Mononuclear cell (primary cell): ENCODE measurements at regions not wholly inside any gene's neighbourhood (a gene's known extent, or its start where the extent isn't known, plus 50 kb on each side); places are given as distances from the start of the nearest gene placed in this dataset.
"Not testable (repeated sequence)": the region's sequence is repeated elsewhere in the genome, so short reads cannot be mapped to it uniquely, and the experiment has no call there.

Experiments
- H3K27me3 ChIP-seq: 2 replicates; pipeline ENCODE4 v1.6.0; 2011; ENCODE audit warnings: low read length, control low read depth; ENCODE audit not compliant: insufficient read depth
- H3K4me1 ChIP-seq: 2 replicates; pipeline ENCODE4 v1.5.1; 2011; ENCODE audit warnings: mild to moderate bottlenecking, low read length, control low read depth; ENCODE audit not compliant: insufficient read depth
- H3K4me3 ChIP-seq: 2 replicates; pipeline ENCODE4 v1.5.1; 2011; ENCODE audit warnings: mild to moderate bottlenecking, low read length, moderate library complexity
- H3K9me3 ChIP-seq: 2 replicates; pipeline ENCODE4 v1.5.1; 2011; ENCODE audit warnings: low read depth, mild to moderate bottlenecking, control low read depth, low read length

DNA sequence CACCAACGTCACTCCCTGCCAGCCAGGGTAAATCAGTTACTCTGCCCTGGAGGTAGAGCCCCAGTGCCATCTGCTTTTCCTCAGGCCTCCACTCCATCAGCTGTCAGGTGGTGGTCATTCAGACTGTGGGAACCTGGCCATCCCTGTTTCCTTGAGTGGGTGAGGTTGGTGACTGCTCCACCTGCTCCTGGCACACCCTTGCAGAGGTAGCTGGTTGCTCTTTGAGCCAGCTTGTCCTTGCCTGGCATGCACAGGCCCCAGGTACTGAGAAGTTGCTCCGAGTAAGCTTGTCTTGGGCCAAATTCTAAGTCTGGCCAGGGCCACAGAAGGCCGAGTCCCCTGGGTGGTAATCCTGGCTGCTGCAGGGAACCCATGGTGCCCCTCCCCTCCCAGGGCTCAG is 248.3 kb downstream of the CWH43 start:
- not testable (repeated sequence) for H3K4me1 ChIP-seq, H3K9me3 ChIP-seq, H3K4me3 ChIP-seq, H3K27me3 ChIP-seq

DNA sequence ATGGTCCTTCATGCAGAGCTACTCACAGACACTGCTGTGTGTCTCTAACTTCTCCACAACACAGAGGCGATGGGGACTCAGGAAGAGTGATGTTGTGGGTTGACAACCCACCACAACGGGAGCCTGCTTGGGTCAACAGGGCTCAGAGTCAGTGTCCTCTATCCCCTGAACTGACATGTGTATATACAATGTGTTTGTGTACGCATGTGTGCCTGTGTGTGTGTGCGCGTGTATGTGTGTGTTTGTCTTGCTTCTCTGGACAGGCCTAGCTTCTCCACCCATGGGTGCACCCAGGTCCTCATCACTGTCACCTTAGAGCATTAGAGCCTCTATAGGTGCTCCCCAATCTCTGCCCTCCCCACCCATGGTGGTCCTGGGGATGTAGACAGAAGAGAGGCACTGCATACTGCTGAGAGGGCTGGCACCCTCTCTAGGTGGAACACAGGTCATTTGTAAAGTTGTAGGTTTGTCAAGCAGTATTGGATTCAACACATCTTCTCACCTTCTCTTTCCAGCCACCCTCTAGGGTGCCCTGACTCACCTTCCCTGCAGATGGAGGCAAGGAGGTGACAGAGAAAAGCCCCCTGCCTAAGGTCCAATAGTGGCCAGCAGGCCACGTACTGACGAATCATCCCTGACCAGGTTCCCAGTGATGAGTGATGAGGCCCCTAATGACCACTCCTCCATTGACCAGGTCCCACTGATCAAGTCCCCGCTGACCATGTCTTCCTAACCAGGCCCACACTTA is 249.5 kb downstream of the CWH43 start:
- H3K27me3 ChIP-seq, H3K4me3 ChIP-seq, H3K4me1 ChIP-seq, H3K9me3 ChIP-seq: not testable (repeated sequence)

DNA sequence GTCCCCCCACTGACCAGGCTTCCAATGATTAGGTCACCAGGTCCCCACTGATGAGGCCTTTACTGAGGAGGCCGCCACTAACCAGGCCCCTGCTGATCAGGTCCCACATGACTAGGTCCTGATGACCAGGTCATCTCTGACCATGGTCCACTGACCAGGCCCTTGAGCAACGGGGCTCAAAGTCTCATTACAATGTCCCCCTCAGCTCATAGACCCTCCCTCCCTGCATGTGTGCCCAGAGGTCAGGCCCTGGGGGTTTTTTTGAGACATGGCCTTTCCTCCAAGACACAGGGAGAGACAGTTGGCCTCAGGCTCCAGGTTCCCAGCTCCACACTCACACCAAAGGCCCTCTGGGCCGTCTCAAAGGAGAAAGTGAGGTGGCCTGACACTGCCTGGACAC is 250.4 kb downstream of the CWH43 start:
- not testable (repeated sequence) for H3K4me1 ChIP-seq, H3K27me3 ChIP-seq, H3K4me3 ChIP-seq, H3K9me3 ChIP-seq

DNA sequence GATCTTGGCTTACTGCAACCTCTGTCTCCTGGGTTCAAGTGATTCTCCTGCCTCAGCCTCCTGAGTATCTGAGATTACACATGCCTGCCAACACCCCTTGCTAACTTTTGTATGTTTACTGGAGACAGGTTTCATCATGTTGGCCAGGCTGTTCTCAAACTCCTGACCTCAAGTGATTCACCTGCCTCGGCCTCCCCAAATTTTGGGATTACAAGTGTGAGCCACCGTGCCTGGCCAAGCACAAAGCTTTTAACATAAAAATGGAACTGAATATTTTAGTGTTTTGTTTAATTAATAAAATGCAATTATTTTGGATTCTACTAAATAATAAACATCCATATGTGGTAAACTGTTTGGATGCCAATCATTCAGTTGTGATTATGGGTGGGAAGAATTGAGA is 255.2 kb downstream of the CWH43 start:
- H3K9me3 ChIP-seq, H3K4me1 ChIP-seq, H3K4me3 ChIP-seq, H3K27me3 ChIP-seq: not testable (repeated sequence)

DNA sequence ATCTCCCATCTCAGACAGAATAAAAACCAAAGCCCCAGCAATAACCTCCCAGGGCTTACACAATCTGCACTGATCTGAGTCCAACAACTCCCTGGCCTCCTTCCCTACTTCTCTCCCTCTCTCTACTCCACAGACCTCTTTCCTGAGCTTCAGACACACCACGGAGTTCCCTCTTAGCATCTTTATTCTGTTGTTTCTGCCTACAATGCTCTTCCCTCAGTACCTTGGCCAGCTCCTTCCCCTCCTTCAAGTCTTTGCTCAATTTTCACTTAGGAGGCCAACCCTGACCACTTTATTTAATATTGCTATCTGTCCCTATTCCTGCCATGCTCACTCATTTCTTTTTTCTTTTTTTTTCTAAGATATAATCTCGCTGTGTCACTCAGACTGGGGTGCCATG is 276.7 kb downstream of the CWH43 start:
- not testable (repeated sequence) for H3K9me3 ChIP-seq, H3K4me3 ChIP-seq, H3K27me3 ChIP-seq, H3K4me1 ChIP-seq

DNA sequence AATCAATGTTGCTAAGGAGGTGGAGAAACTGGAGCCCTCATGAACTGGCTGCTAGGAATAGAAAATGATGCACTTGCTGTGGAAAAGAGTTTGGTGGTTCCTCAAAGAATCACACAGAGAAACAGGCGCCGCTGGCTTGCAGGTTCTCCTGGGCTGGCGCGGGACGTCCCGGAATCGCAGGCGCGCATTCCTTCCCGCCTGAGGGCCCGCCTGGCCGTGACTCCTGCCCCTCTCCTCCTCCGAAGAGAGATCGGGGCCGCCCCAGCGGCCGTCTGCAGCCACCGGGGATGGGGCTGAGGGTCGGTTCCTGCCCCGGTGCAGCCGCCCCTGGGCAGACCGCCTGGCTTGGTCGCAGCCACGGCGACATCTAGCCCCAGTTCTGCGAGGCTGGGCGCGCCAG is 284.4 kb downstream of the CWH43 start:
- H3K4me1 ChIP-seq, H3K27me3 ChIP-seq, H3K9me3 ChIP-seq, H3K4me3 ChIP-seq: not testable (repeated sequence)

DNA sequence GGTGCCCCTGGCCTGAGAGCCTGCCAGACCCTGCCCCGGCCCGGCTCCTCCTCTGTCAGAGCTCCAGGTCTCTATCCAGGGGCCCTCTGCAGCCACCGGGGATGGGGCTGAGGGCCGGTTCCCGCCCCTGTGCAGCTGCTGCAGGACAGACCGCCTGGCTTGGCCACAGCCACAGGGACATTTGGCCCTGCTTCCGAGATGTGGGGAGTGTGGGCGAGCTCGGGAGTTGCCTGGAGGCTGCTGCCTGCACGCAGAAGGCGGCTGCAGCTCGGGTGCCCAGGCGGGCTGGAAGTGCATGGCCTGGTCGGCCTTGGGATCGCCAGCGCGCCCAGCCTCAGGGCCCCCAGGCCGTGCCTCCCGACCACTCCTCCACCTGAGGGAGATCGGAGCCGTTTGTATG is 284.8 kb downstream of the CWH43 start:
- H3K27me3 ChIP-seq, H3K4me3 ChIP-seq, H3K9me3 ChIP-seq, H3K4me1 ChIP-seq: not testable (repeated sequence)

DNA sequence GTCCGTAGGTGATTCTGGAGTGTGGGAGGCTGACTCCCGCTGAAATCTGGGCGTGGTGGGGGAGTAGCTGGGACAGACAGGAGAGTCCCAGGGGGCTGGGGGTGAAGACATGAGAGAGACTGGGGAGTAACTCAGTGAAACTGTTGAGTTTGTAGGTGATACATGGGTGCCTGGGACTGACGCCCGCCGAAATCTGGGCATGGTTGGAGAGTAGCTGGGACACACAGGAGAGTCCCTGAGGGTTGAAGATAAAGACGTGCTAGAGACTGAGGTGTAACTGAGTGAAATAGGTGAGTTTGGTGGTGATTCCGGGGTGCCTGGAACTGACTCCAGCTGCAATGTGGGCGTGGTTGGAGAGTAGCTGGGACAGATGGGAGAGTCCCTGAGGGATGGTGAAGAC is 299.8 kb downstream of the CWH43 start:
- H3K9me3 ChIP-seq, H3K27me3 ChIP-seq, H3K4me3 ChIP-seq, H3K4me1 ChIP-seq: not testable (repeated sequence)

DNA sequence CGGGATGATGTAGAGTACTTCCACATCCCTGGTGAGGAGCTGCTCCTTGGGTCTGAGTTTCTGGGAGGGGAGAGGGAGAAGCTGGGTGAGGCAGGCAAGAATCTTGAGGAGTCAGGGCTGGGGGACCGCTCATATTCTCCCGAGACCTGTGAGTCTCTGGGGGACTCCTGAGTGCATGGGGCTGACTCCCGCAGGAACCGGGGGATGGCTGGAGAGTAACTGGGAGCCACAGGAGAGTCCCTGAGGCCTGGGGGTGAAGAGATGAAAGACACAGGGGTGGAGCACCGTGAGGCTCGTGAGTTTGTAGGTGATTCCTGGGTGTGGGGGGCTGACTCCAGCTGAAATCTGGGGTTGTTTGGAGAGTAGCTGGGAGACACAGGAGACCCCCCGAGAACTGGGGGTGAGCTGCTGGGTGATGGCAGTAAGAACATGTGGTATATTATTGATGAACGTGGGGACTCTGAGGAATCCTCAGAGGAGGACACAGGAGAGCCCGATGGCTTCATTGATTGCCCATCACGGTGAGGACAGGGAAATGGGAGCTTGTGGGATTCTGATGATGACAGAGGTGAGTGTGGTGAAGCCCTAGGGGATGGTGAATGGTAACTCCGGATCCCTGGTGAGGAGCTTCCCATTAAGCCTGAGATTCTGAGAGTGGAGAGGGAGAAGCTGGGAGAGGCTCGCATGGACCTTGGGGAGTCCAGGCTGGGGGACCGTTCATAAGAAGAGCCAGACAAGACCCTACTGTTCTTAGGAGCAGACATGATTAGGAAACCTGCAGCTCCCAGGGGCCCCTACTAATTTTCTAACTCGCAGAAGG is 301.1 kb downstream of the CWH43 start:
- H3K4me1 ChIP-seq, H3K27me3 ChIP-seq, H3K4me3 ChIP-seq, H3K9me3 ChIP-seq: not testable (repeated sequence)

DNA sequence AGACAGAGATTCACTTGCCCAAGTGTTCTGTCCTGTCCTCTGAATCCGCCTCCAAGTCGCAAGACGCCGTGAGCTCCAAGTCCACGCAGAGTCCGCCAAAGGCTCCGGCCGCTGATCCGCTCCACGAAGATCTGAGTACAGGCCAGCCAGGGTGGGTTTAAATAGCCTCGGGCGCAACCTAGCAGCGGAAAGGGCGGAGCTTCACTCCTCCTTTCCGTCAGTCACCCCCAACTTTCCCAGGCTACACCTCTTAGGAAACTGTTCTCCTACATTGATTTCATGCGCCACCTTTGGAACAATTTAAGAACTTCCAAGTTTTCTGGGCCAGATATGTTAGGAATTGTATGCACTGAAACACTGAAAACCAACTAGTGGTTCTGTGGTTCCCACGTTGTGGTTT is 301.8 kb downstream of the CWH43 start:
- H3K9me3 ChIP-seq, H3K4me3 ChIP-seq, H3K4me1 ChIP-seq, H3K27me3 ChIP-seq: not testable (repeated sequence)

DNA sequence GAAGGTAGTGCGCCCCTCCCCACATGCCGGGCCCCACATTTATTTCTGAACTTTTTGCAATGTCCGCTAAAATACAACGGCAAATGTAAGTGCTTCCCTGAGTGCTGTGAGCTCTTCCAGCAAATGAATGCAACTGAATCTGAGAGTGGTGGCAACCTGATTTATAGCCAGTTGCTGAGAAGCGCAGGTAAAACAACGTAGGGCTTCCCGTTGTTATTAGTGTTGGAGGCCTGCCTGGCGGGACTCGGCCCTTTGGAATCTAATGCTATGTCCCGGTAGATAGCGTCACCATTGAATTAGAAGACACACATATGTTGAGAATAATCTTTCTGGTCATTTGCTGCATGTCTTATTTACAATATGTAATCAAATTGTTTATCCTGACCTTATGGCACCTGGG is 302.7 kb downstream of the CWH43 start:
- H3K27me3 ChIP-seq, H3K9me3 ChIP-seq, H3K4me1 ChIP-seq, H3K4me3 ChIP-seq: not testable (repeated sequence)

DNA sequence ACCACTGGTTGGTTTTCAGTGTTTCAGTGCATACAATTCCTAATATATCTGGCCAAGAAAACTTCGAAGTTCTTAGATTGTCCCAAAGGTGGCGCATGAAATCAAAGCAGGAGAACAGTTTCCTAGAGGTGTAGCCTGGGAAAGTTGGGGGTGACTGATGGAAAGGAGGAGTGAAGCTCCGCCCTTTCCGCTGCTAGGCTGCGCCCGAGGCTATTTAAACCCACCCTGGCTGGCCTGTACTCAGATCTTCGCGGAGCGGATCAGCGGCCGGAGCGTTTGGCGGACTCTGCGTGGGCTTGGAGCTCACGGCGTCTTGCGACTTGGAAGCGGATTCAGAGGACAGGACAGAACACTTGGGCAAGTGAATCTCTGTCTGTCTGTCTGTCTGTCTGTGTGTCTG is 328.7 kb downstream of the CWH43 start:
- H3K27me3 ChIP-seq, H3K9me3 ChIP-seq, H3K4me3 ChIP-seq, H3K4me1 ChIP-seq: not testable (repeated sequence)

DNA sequence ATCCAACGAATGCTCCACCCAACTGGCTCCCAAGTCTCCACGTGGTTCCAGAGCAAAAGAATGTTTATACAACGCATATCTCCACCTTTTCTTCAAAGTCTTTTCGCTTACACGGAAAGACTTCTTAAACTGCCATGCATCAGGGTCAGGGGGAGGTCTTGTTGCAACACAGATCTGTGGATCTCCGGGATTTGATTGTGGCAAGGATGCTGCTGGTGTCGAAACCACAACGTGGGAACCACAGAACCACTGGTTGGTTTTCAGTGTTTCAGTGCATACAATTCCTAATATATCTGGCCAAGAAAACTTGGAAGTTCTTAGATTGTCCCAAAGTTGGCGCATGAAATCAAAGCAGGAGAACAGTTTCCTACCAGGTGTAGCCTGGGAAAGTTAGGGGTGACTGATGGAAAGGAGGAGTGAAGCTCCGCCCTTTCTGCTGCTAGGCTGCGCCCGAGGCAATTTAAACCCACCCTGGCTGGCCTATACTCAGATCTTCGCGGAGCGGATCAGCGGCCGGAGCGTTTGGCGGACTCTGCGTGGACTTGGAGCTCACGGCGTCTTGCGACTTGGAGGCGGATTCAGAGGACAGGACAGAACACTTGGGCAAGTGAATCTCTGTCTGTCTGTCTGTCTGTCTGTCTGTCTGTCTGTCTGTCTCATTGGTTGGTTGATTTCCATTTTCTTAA is 334.8 kb downstream of the CWH43 start:
- not testable (repeated sequence) for H3K9me3 ChIP-seq, H3K27me3 ChIP-seq, H3K4me1 ChIP-seq, H3K4me3 ChIP-seq

DNA sequence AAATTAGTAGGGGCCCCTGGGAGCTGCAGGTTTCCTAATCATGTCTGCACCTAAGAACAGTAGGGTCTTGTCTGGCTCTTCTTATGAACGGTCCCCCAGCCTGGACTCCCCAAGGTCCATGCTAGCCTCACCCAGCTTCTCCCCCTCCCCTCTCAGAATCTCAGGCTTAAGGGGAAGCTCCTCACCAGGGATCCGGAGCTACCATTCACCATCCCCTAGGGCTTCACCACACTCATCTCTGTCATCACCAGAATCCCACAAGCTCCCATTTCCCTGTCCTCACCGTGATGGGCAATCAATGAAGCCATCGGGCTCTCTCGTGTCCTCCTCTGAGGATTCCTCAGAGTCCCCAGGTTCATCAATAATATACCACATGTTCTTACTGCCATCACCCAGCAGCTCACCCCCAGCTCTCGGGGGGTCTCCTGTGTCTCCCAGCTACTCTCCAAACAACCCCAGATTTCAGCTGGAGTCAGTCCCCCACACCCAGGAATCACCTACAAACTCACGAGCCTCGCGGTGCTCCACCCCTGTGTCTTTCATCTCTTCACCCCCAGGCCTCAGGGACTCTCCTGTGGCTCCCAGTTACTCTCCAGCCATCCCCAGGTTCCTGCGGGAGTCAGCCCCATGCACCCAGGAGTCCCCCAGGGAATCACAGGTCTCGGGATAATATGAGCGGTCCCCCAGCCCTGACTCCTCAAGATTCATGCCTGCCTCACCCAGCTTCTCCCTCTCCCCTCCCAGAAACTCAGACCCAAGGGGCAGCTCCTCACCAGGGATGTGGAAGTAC is 335.6 kb downstream of the CWH43 start:
- not testable (repeated sequence) for H3K4me1 ChIP-seq, H3K9me3 ChIP-seq, H3K4me3 ChIP-seq, H3K27me3 ChIP-seq
